HepG2 (cell line): ENCODE measurements at regions not wholly inside any gene's neighbourhood (a gene's known extent, or its start where the extent isn't known, plus 50 kb on each side); places are given as distances from the start of the nearest gene placed in this dataset.
A peak's percentile ranks its signal among the peaks of the same experiment; 100 is the strongest.

ENCODE experiments used
- ATAC-seq: fragments of 200-7000 bp; cut with Tn5 transposase; 3 replicates; pipeline ENCODE4 v1.9.1; 2020; ENCODE audit warnings: mild to moderate bottlenecking, moderate library complexity
- BruUV-seq: library from RNA; stranded (reverse); fragments of 400-500 nt; replicated peaks from 2 replicates; lab custom pipeline; 2021; lab: Mats Ljungman, UMichigan
- CTCF ChIA-PET: fragments of 300-600 bp; formaldehyde crosslinking; extraction: SDS; loops from one replicate; lab custom pipeline; 2021; ENCODE audit warnings: low total read pairs, inconsistent platforms, low intra/inter-chr PET ratio; lab: Yijun Ruan, JAX
- POLR2A ChIA-PET: fragments of 350-600 bp; sonication (Branson Sonifier 250); formaldehyde crosslinking; loops from one replicate; lab custom pipeline; 2020; ENCODE audit warnings: antibody characterized with exemption, inconsistent platforms; lab: Yijun Ruan, JAX
- DNase-seq: peaks from one replicate; pipeline ENCODE4 v3.0.0-alpha.2; 2015; ENCODE audit warnings: low spot score
- FAIRE-seq: peaks from 3 replicates; lab custom pipeline; 2011; peaks lifted over from hg19 to GRCh38; lab: Jason Lieb, UNC
- H2AFZ ChIP-seq: one replicate; pipeline ENCODE4 v1.6.1; 2011; ENCODE audit warnings: low read length, inconsistent platforms
- H3K27ac ChIP-seq: fragments of 300-600 bp; 3 replicates; pipeline ENCODE4 v1.8.0; 2011; ENCODE audit warnings: mixed run types, mild to moderate bottlenecking, mixed read lengths, low read length, inconsistent platforms; ENCODE audit not compliant: insufficient read depth; ENCODE audit errors: extremely low read length
- H3K27me3 ChIP-seq, 2 experiments: fragments of 200-600 bp in 1 of 2; 2 replicates in 1 of 2; 3 replicates in 1 of 2; pipeline versions ENCODE4 v1.6.0 to v1.8.0; 2011; ENCODE audit warnings: low read length in 2 of 2, mild to moderate bottlenecking in 2 of 2, moderate library complexity in 2 of 2, inconsistent platforms in 1 of 2; ENCODE audit not compliant: insufficient read depth in 2 of 2, control insufficient read depth in 1 of 2
- H3K36me3 ChIP-seq, 2 experiments: fragments of 200-600 bp in 1 of 2; replicated peaks in 1 of 2; 2 replicates in 1 of 2; 3 replicates in 1 of 2; pipeline versions ENCODE4 v1.5.1 to v1.8.0; 2011; ENCODE audit warnings: low read length in 2 of 2, inconsistent platforms in 1 of 2; ENCODE audit not compliant: insufficient read depth in 2 of 2, control insufficient read depth in 1 of 2
- H3K4me1 ChIP-seq: 2 replicates; pipeline ENCODE4 v1.5.1; 2012; ENCODE audit warnings: low read length, inconsistent platforms; ENCODE audit not compliant: insufficient read depth
- H3K4me2 ChIP-seq: 2 replicates; pipeline ENCODE4 v1.6.0; 2011; ENCODE audit warnings: low read depth, low read length, inconsistent platforms
- H3K4me3 ChIP-seq, 3 experiments: fragments of 200-600 bp in 1 of 3; sonication (generic), shearing (Covaris generic) in 1 of 3; replicated peaks in 1 of 3; 2 replicates each; pipeline ENCODE4 v1.5.1; 2011 to 2016; ENCODE audit warnings: low read length in 3 of 3, inconsistent platforms in 2 of 3, low read depth in 2 of 3, mild to moderate bottlenecking in 2 of 3, control low read depth in 1 of 3, mixed read lengths in 1 of 3; ENCODE audit not compliant: insufficient read depth in 1 of 3
- H3K79me2 ChIP-seq: one replicate; pipeline ENCODE4 v1.6.1; 2011; ENCODE audit warnings: low read length, inconsistent platforms; ENCODE audit not compliant: insufficient read depth
- H3K9ac ChIP-seq: 2 replicates; pipeline ENCODE4 v1.6.0; 2011; ENCODE audit warnings: mild to moderate bottlenecking, low read depth, low read length, inconsistent platforms; ENCODE audit not compliant: insufficient read depth
- H3K9me3 ChIP-seq: 2 replicates; pipeline ENCODE4 v1.5.1; 2012; ENCODE audit warnings: mild to moderate bottlenecking, low read length
- H4K20me1 ChIP-seq: 2 replicates; pipeline ENCODE4 v1.6.0; 2011; ENCODE audit warnings: inconsistent platforms, mild to moderate bottlenecking, low read length, moderate library complexity; ENCODE audit not compliant: insufficient read depth
- GABPA ChIP-seq, 2 experiments: IDR thresholded peaks; 2 replicates each; pipeline ENCODE4 v1.6.1; 2011 to 2016; ENCODE audit warnings: low read depth in 2 of 2, low read length in 1 of 2, missing biosample characterization in 1 of 2, missing genetic modification characterization in 1 of 2
- GABPB1 ChIP-seq: IDR thresholded peaks from 2 replicates; pipeline ENCODE4 v1.6.1; 2016; ENCODE audit warnings: mild to moderate bottlenecking, missing genetic modification reagents, moderate library complexity, missing compliant biosample characterization
- GATAD1 ChIP-seq: IDR thresholded peaks from 2 replicates; pipeline ENCODE4 v1.6.1; 2016; ENCODE audit warnings: missing genetic modification reagents, missing compliant biosample characterization
- IRX3 ChIP-seq: sonication (generic); formaldehyde crosslinking; IDR thresholded peaks from 2 replicates; pipeline ENCODE4 v1.8.1; 2023; ENCODE audit warnings: mild to moderate bottlenecking, low read depth, missing genetic modification reagents, borderline replicate concordance
- MED1 ChIP-seq: sonication (generic); formaldehyde crosslinking; IDR thresholded peaks from 2 replicates; pipeline ENCODE4 v1.4.0; 2020; ENCODE audit warnings: missing genetic modification reagents
- RERE ChIP-seq: IDR thresholded peaks from 2 replicates; pipeline ENCODE4 v1.6.1; 2016; ENCODE audit warnings: low read depth, missing genetic modification reagents, missing compliant biosample characterization
- SIX4 ChIP-seq: sonication (generic); formaldehyde crosslinking; IDR thresholded peaks from 2 replicates; pipeline ENCODE4 v1.4.0; 2020; ENCODE audit warnings: missing genetic modification reagents
- ZMYM4 ChIP-seq: sonication (generic); formaldehyde crosslinking; IDR thresholded peaks from 2 replicates; pipeline ENCODE4 v1.8.1; 2023; ENCODE audit warnings: mild to moderate bottlenecking, missing genetic modification reagents
- ZNF10 ChIP-seq: sonication (generic); formaldehyde crosslinking; IDR thresholded peaks from 2 replicates; pipeline ENCODE4 v1.4.0; 2020; ENCODE audit warnings: mild to moderate bottlenecking, low read depth, missing genetic modification reagents, borderline replicate concordance
- ZNF33B ChIP-seq: sonication (generic); formaldehyde crosslinking; IDR thresholded peaks from 2 replicates; pipeline ENCODE4 v1.5.1; 2020; ENCODE audit warnings: mild to moderate bottlenecking, missing genetic modification reagents
- ZNF446 ChIP-seq: sonication (generic); formaldehyde crosslinking; IDR thresholded peaks from 2 replicates; pipeline ENCODE4 v1.5.0; 2020; ENCODE audit warnings: mild to moderate bottlenecking, missing genetic modification reagents
- ZNF687 ChIP-seq: sonication (generic); formaldehyde crosslinking; IDR thresholded peaks from 2 replicates; pipeline ENCODE4 v1.5.1; 2020; ENCODE audit warnings: mild to moderate bottlenecking, missing genetic modification reagents, moderate library complexity
- WGBS: methylation state at CpG from one replicate; pipeline ENCODE4 v1.1.6; 2017; ENCODE audit warnings: low lambda C conversion rate; 5-methylcytosine and 5-hydroxymethylcytosine counted together
- in situ Hi-C: cut with HindIII; loops from 2 replicates; pipeline ENCODE4 v1.10.0; 2017; ENCODE audit warnings: low pct_unique_long_range_greater_than_20kb; ENCODE audit not compliant: extremely low pct_ligation_motif_present
- intact Hi-C: fragments of 100-400 bp; cut with micrococcal nuclease; formaldehyde crosslinking; loops from one replicate; pipeline ENCODE4 v1.10.0; 2022; ENCODE audit not compliant: unreplicated experiment

- no peak for TF ChIP-seq RERE (CRISPR knock-in tag)
- TF ChIP-seq ZNF10 (CRISPR knock-in tag), result no peak
- no peak for TF ChIP-seq ZNF446 (CRISPR knock-in tag)
- TF ChIP-seq IRX3 (CRISPR knock-in tag), result no peak
These were observed 1177.4 kb upstream of the LRRTM1 start (continued) for GRCh38 chr2:81481994-81482368.

DNA sequence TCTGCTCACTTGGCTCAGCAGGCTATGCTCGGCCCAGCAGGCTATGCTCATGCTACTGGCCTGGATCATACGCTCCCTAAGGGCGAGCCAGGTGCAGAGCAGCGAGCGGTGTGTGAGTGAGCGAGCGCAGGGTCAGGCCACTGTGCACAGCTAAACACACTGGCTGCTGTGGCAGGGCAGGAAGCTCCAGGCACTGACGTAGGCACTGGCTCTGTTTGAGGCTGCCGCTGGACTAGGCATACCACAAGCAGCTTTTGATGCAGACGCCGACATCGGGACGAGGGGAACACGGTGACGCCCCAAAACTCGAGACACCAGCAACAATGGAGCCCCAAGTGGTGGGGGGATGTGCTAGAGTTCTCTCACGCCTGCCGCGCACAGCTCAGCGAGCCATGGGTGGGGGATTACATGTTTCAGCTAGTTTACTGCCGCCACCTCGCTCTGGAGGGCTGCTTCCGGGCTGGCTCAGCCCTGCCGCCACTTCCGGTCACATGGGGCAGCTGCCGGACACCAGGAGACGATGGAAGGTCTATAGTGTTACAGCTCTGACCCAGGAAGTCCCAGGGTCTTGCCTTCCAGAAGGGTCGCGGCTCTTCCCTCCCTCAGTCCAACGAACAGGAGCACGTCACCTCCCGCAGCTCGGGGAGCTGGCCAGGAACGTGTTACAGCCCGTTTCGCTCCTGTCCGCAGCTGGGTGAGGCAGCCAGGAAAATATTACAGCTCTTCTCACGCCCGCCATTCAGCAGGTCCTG, 1176.9 kb upstream of the LRRTM1 start:
- no peaks in the 10 kb centered on the region for H3K79me2 ChIP-seq
- no peak overlapping the region for H3K27ac ChIP-seq
- no peak overlapping the region for H2AFZ ChIP-seq
- no peaks in the 10 kb centered on the region for H3K36me3 ChIP-seq
- FAIRE-seq (no peak), DNase-seq (no peak), ATAC-seq (peak; percentile 53)
- no peaks in the 10 kb centered on the region for H3K4me1 ChIP-seq
- ChIA-PET CTCF (no interaction called here), POLR2A (no interaction called here)
- H3K9ac ChIP-seq, result no peak overlapping the region
- no peaks in the 10 kb centered on the region for H3K27me3 ChIP-seq
- H4K20me1 ChIP-seq, result no peaks in the 10 kb centered on the region
- intact Hi-C loops (no loop called here), in situ Hi-C loops (no loop called here)
- H3K4me2 ChIP-seq, result peak overlapping the region; percentile 2; the same call in 1 of the 2 replicates
- 54% methylated on average over 38 of the region's 39 CpGs for WGBS
- peaks cover 55% of the 10 kb centered on the region for H3K9me3 ChIP-seq
- BruUV-seq, result no TSS peak
- no peak overlapping the region; a peak in 1 of 6 replicates for H3K4me3 ChIP-seq
- TF ChIP-seq ZNF33B, result no peak
- TF ChIP-seq SIX4 (CRISPR knock-in tag), result no peak
- TF ChIP-seq MED1 (CRISPR knock-in tag), result no peak
- TF ChIP-seq GABPA (IDR thresholded peaks at IDR 0.05; ENCODE audit: low read depth, low read length), result peak; percentile 39; the same call in 1 of the 2 replicates
- TF ChIP-seq GABPA (CRISPR knock-in tag; IDR thresholded peaks at IDR 0.05; ENCODE audit: low read depth), result no peak
- peak; percentile 45; the same call in 1 of the 2 replicates for TF ChIP-seq ZMYM4 (CRISPR knock-in tag)
- TF ChIP-seq GATAD1 (CRISPR knock-in tag), result no peak
- TF ChIP-seq GABPB1 (CRISPR knock-in tag), result peak; percentile 74
- peak; percentile 24; the same call in 1 of the 2 replicates for TF ChIP-seq ZNF687 (CRISPR knock-in tag)
